ENCODE measurements at regions not wholly inside any gene's neighbourhood (a gene's known extent, or its start where the extent isn't known, plus 50 kb on each side); places are given as distances from the start of the nearest gene placed in this dataset.

GRCh38 chr6:26196846-26197635, 109.8 kb downstream of the HFE start:
- peak; percentile 90 to 93 for DNase-seq

- DNase-seq = no peak
These were observed 110.4 kb downstream of the HFE start for GRCh38 chr6:26197636-26197932.

GRCh38 chr6:26197933-26198721, 110.9 kb downstream of the HFE start:
- DNase-seq = peak in 1 of 2 donors; percentile 25

- DNase-seq = no peak
These were observed 111.5 kb downstream of the HFE start for GRCh38 chr6:26198722-26199056.

DNA sequence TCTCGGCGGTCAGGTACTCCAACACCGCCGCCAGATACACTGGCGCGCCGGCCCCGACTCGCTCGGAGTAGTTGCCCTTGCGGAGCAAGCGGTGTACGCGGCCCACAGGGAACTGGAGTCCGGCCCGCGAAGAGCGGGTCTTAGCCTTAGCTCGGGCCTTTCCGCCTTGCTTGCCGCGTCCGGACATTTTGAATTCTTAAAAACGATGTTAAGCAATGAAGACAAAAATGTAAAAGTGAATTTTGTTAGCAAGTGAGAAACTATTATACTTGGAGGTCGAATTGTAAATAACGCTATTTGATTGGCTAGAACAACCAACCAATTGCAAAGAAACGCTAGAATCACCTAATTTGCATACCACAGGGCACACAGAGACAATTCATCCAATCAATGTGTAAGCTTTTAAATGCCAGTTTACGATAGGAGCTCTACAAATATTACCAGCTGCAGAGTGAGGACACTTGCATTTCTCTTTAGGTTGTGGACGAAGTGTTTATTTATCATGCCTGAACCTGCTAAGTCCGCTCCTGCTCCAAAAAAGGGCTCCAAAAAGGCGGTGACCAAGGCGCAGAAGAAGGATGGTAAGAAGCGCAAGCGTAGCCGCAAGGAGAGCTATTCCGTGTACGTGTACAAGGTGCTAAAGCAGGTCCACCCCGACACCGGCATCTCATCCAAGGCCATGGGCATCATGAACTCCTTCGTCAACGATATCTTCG, 112.0 kb downstream of the HFE start:
- DNase-seq = peak; percentile 90 to 95

DNA sequence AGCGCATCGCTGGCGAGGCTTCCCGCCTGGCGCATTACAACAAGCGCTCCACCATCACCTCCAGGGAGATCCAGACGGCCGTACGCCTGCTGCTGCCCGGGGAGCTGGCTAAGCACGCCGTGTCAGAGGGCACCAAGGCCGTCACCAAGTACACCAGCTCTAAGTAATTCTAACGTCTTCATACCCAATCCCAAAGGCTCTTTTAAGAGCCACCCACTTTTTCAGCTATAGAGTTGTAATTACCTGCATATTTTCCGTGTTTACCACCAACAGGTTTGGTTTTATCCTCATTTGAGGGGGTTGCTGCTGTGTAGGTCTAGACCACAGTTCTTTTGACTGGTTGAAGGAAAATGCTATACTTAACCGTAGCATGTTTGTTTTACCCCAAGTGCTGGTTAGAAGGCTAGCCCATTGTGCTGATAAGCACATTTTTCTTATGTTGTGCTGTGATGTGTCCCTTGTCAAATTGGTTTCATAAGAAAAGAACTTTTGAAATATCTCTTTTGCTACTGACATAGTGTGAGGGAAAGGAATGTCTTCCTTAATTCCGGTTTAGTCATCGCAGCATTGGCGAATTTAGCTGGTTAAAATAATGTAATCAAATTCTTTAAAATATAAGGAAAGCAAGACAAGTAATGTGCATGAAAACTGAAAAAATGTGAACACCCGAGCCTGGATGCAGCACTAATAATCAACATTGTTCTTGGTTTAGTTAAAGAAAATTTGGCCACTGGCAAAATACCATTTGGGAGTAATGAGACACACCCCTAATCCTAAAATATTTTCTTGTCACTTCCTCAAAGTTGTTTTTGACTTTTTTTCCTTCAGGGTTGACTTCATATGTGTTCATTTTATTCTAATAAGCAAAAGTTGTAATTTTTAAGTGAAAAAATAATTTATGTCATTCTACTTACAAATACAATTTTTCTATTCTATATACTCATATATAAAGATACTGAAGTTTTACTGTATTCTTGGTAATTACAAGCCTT, 112.8 kb downstream of the HFE start:
- no peak for DNase-seq

DNA sequence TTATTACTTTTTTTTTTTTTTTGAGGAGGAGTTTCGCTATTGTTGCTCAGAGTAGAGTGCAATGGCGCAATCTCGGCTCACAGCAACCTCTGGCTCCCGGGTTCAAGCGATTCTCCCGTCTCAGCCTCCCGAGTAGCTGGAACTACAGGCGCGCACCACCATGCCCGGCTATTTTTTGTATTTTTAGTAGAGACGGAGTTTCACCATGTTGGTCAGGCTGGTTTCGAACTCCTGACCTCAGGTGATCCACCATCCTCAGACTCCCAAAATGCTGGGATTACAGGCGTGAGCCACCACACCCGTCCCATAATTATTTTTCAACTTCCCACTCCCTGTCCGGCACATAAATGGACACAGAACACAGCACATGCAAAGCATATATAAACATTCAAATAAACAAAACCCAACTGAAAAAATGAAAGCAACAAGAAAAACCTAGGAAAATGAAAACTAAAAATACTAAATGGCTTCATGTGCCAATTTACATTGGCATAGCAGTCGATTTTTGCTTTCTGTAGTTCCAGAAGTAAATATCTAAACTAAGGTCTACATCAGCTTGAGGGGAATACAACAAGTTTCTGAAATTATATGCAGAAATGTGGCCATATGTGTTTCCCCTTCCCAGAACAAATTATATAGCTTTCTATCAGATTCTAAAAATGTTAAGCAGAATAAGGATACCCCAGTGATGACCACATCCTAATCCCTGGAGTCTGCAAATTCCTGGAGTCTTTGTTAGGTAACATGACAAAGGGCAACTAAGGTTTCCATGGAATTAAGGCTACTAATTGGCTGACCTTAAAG, 113.9 kb downstream of the HFE start:
- DNase-seq = no peak

DNA sequence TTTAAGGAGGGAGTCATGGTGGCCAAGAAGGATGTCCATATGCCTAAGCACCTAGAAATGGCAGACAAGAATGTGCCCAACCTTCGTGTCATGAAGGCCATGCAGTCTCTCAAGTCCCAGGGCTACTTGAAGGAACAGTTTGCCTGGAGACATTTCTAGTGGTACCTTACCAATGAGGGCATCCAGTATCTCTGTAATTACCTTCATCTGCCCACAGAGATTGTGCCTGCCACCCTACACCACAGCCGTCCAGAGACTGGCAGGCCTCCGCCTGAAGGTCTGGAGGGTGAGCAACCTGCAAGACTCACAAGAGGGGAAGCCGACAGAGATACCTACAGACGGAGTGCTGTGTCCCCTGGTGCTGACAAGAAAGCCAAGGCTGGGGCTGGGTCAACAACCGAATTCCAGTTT, 115.0 kb downstream of the HFE start:
- no peak for DNase-seq

DNA sequence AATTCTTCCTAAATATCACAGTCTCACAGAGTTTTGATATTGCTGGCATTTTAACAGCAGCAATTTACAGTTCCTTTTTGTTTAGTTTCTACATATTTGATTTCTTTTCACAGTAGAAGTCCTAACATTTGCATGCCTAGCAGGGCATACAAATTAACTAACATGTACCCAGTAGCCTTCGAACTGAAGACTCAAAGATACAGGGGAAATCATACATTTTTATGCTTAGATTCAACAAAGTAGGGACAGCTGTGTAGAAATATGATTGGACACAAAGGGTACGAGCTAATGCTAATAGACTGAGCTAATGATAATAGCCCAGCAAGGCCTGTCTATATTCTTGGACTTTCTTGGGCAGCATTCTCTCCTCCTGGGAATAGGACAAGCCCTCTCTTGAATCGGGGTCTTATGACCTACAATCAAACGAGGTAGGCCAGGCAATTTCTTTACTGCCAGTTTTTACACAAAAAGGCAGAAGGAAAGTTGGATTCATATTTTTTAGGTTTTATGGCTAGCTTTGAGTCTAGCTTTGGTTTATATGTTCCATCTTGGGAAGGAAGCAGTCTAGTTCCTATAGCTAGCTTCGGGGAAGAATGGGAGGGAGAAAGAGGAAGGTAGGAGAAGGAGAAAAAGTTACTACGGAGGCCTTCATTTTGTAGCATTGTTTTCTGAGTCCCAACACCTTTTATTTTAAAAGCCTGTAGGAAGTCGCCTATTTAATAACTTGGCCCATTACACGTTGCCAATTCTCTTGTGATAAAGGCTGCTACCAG, 115.8 kb downstream of the HFE start:
- no peak for DNase-seq

GRCh38 chr6:26204332-26205160, 117.3 kb downstream of the HFE start:
- DNase-seq = peak; percentile 98 to 99

GRCh38 chr6:26205161-26205624, 118.0 kb downstream of the HFE start:
- DNase-seq = peak; percentile 86 to 90

DNA sequence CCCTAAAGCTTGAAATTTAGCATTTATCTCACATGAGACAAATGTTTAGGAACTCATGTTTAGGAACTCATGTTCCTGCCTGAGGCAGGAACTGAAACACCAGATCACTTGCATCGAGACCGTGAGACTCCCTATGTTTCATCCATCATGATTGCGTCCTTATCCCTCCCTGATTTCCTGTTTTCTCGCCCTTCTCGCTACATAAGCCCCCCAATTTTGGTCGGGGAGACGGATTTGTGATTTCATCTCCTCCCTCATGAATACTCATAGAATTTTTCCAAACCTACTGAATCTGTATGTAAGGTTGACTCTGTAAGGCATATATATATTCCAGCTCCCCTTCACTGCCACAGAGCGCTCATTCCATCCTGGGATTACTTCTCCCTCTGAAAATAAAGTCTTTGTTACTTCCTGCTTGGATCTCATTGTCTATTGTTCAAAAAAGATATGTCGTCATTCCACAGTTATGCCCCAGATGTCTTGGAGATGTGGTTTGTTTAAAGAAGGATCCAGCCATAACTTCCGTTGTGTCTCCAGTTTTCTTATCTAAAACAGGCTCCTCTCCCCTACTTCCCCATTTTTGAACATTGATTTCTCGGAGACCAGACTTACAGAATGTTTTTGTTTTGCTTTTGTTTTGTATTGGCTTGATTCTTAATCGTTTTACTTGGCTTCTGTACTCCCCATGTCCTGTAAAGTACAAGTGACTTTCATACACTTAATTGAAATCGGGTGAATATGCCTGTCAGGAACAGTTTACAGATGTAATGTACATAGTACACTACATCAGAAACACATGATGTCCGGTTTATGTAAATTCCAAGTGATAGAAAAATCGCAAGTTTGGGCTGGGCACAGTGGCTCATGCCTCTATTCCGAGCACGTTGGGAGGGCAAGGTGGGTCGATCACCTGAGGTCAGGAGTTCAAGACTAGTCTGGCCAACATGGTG, 118.7 kb downstream of the HFE start:
- DNase-seq = peak; percentile 65 to 70

- no peak for DNase-seq
These were observed 119.9 kb downstream of the HFE start for GRCh38 chr6:26206868-26207801.

DNA sequence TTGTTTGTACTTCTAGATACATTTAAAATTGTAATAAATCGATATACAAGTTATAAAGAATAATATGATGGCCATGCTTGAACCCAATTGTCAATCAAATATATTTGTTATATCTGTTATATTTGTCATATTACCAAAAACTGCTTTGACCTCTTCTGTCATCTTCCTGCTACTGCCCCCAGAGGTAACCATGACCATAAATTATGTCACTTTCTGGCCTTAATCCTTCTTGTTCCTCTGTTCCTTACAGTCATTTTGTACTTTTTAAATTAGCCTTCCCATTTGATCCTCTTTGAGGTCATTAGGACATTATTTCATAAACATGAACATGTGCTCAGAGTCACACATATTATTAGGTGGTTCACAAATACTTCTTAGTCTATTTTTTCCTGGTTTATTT, 124.7 kb downstream of the HFE start:
- DNase-seq = no peak

- DNase-seq = no peak
These were observed 126.3 kb downstream of the HFE start for GRCh38 chr6:26213334-26214075.
